ENCODE measurements at regions not wholly inside any gene's neighbourhood (a gene's known extent, or its start where the extent isn't known, plus 50 kb on each side); places are given as distances from the start of the nearest gene placed in this dataset.

DNA sequence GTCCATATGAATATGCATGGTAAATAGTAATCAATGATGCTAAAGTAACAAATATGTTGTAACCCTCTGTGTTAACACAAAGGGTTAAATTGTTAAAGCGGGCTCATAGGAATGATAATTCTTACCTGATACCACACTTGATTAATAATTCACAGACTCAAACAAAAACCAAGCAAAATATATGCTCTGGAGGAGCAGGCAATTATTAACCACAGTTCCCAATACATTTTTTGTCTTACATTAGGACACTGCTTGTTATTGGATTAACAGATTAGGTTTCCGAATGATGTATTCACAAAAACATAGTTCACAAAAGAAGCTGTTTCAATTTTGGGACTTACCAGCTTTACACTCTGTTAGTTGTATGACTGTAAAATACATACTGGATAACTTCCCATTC lies 300.9 kb upstream of the LRRTM4 start:
- Mint-ChIP-seq H3K4me1 (no peaks in the 10 kb centered on the region), H3K9me3 (peaks cover 13% of the 10 kb centered on the region), H3K27me3 (ENCODE audit: low read depth) (no peaks in the 10 kb centered on the region), H3K27ac (ENCODE audit: unreplicated experiment) (no peak overlapping the region), H3K4me3 (no peak overlapping the region), H3K36me3 (ENCODE audit: low read depth) (peaks cover 7% of the 10 kb centered on the region)
- DNase-seq (ENCODE audit: low read depth, low spot score), result no peak
- TF ChIP-seq, protein P1, sequence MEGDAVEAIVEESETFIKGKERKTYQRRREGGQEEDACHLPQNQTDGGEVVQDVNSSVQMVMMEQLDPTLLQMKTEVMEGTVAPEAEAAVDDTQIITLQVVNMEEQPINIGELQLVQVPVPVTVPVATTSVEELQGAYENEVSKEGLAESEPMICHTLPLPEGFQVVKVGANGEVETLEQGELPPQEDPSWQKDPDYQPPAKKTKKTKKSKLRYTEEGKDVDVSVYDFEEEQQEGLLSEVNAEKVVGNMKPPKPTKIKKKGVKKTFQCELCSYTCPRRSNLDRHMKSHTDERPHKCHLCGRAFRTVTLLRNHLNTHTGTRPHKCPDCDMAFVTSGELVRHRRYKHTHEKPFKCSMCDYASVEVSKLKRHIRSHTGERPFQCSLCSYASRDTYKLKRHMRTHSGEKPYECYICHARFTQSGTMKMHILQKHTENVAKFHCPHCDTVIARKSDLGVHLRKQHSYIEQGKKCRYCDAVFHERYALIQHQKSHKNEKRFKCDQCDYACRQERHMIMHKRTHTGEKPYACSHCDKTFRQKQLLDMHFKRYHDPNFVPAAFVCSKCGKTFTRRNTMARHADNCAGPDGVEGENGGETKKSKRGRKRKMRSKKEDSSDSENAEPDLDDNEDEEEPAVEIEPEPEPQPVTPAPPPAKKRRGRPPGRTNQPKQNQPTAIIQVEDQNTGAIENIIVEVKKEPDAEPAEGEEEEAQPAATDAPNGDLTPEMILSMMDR (conservative IDR thresholded peaks at IDR 0.05), result no peak

DNA sequence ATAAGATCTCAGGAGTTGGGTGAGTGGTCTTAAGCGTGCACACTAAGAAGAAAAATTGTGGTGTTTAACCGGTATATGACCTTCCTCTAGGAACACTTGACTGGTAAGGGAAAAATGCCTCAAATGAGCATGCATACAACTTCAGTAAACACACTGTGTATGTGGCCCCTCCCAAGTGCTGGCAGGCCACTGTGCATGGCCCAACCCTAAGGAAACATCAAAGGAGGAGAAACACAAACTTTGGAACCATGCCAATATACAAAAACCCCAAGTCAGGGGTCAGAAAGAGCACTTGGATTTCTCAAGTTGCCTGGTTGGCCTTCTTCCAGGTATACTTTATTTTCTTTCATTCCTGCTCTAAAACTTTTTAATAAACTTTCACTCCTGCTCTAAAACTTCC lies 308.9 kb upstream of the LRRTM4 start:
- no peak overlapping the region for H3K27ac Mint-ChIP-seq (ENCODE audit: unreplicated experiment)
- DNase-seq (ENCODE audit: low read depth, low spot score), result no peak
- peaks cover 17% of the 10 kb centered on the region for H3K9me3 Mint-ChIP-seq
- TF ChIP-seq, protein P1 (conservative IDR thresholded peaks at IDR 0.05), result no peak
- H3K27me3 Mint-ChIP-seq (ENCODE audit: low read depth), result no peaks in the 10 kb centered on the region
- no peak overlapping the region for H3K4me3 Mint-ChIP-seq
- peaks cover 10% of the 10 kb centered on the region for H3K36me3 Mint-ChIP-seq (ENCODE audit: low read depth)
- H3K4me1 Mint-ChIP-seq, result peaks cover 6% of the 10 kb centered on the region

DNA sequence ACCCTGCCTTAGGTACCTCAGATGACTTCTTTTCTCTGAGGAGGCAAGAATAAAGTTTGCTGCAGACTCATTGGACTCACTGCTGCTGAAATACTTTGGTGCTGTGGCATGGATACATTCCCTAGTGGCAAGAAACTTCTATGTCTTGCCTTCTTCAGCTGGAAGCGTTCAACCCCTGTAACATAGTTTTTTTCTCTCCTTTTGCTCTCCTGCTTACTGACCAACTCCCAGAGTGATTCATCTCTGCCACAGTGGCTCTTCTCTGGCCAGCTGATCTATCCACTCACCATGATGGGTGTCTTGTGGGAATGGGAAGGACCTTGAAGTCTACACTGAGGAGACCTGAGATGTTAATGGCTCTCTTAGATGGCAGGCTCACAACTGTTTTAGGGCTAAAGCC lies 309.3 kb upstream of the LRRTM4 start:
- no peak overlapping the region for H3K27ac Mint-ChIP-seq (ENCODE audit: unreplicated experiment)
- H3K9me3 Mint-ChIP-seq, result peaks cover 19% of the 10 kb centered on the region
- no peaks in the 10 kb centered on the region for H3K27me3 Mint-ChIP-seq (ENCODE audit: low read depth)
- H3K4me3 Mint-ChIP-seq, result no peak overlapping the region
- peaks cover 6% of the 10 kb centered on the region for H3K4me1 Mint-ChIP-seq
- no peak for DNase-seq (ENCODE audit: low read depth, low spot score)
- TF ChIP-seq, protein P1 (conservative IDR thresholded peaks at IDR 0.05), result no peak
- peaks cover 10% of the 10 kb centered on the region for H3K36me3 Mint-ChIP-seq (ENCODE audit: low read depth)

DNA sequence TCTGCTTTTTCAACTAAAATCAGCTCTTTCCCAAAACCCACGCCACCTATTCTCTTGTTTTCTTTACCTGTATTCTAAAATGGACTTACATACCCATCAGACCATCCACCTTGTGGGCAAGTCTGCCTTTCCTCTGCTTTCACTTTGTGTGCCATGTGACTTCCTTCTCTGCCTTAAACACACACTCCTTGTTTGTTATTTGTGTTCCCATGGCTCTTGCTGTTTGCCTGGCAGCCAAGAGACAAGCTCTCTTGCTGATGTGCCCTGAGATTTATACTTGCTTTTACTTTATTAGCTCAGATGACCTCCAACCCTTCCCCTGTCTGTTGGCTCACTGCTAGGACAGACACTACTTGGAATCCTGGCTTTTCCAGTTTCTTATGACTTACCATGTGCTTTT lies 309.7 kb upstream of the LRRTM4 start:
- Mint-ChIP-seq H3K4me1 (peaks cover 6% of the 10 kb centered on the region), H3K9me3 (peaks cover 18% of the 10 kb centered on the region), H3K36me3 (ENCODE audit: low read depth) (peaks cover 10% of the 10 kb centered on the region), H3K4me3 (no peak overlapping the region), H3K27ac (ENCODE audit: unreplicated experiment) (no peak overlapping the region), H3K27me3 (ENCODE audit: low read depth) (no peaks in the 10 kb centered on the region)
- no peak for DNase-seq (ENCODE audit: low read depth, low spot score)
- TF ChIP-seq, protein P1 (conservative IDR thresholded peaks at IDR 0.05), result no peak

DNA sequence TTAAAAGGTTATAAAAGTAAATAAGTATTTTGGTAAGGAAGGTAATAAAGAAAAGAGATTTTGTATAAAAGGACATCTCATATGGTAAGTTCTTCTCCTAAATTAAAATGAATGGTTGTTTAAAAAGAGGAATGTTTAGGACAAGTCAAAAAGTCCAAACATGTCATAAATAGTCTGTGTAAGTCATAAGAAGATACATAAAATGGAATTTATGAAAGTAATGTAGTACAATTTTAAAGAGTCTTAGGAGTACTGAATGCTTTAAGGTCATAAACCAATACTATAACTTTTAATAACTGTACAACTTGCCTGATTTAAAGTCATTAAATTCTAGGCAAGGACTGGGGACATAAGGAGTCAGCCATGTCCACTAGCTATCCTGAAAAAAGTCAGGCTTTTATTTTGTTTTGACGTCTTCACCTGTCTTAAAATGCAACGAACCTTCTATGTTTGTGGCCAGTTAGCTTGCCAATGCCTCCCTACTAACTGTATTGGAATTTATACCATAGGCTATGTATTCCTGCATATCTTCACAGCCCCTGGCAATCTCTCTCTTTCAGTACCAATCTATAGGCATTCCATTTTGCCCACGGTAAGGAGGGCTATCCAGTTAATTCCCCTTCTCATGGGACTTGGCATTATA lies 312.3 kb upstream of the LRRTM4 start:
- no peaks in the 10 kb centered on the region for H3K4me1 Mint-ChIP-seq
- TF ChIP-seq, protein P1 (conservative IDR thresholded peaks at IDR 0.05), result no peak
- no peak overlapping the region for H3K27ac Mint-ChIP-seq (ENCODE audit: unreplicated experiment)
- peaks cover 17% of the 10 kb centered on the region for H3K9me3 Mint-ChIP-seq
- no peaks in the 10 kb centered on the region for H3K27me3 Mint-ChIP-seq (ENCODE audit: low read depth)
- H3K36me3 Mint-ChIP-seq (ENCODE audit: low read depth), result peaks cover 14% of the 10 kb centered on the region
- no peak for DNase-seq (ENCODE audit: low read depth, low spot score)
- no peak overlapping the region for H3K4me3 Mint-ChIP-seq

All from neural crest cell (in vitro differentiated cells).